ENCODE measurements at regions not wholly inside any gene's neighbourhood (a gene's known extent, or its start where the extent isn't known, plus 50 kb on each side); places are given as distances from the start of the nearest gene placed in this dataset.

DNA sequence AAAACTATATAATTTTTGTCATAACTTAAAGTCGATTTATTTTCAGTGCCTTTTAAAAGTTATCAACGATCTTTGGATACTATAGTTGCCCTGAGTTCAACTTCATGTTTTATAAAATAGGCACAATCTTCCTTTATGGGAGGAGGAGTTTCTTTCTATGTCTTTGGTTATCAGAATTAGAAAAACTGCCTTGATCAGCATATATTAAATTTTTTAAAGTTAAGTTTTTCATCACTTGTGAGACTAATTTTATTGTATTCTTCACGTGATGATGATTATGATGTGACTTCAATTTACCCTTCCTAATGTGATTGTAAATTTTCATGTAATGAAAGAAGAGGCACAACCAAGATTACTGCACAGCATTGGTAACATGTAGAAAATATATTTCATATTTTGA lies 58.2 kb upstream of the TMPRSS15 start:
- TF ChIP-seq, protein P1, sequence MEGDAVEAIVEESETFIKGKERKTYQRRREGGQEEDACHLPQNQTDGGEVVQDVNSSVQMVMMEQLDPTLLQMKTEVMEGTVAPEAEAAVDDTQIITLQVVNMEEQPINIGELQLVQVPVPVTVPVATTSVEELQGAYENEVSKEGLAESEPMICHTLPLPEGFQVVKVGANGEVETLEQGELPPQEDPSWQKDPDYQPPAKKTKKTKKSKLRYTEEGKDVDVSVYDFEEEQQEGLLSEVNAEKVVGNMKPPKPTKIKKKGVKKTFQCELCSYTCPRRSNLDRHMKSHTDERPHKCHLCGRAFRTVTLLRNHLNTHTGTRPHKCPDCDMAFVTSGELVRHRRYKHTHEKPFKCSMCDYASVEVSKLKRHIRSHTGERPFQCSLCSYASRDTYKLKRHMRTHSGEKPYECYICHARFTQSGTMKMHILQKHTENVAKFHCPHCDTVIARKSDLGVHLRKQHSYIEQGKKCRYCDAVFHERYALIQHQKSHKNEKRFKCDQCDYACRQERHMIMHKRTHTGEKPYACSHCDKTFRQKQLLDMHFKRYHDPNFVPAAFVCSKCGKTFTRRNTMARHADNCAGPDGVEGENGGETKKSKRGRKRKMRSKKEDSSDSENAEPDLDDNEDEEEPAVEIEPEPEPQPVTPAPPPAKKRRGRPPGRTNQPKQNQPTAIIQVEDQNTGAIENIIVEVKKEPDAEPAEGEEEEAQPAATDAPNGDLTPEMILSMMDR (IDR thresholded peaks at IDR 0.05; ENCODE audit: insufficient read depth, low read depth, low read length) = no peak
- no peak for TF ChIP-seq EZH2 (IDR thresholded peaks at IDR 0.05; ENCODE audit: insufficient read depth, low read length)

All from astrocyte (in vitro differentiated cells and primary cell).